ENCODE measurements at regions not wholly inside any gene's neighbourhood (a gene's known extent, or its start where the extent isn't known, plus 50 kb on each side); places are given as distances from the start of the nearest gene placed in this dataset.
"Not testable (repeated sequence)": the region's sequence is repeated elsewhere in the genome, so short reads cannot be mapped to it uniquely, and the experiment has no call there.

- TF ChIP-seq CTCF (IDR thresholded peaks at IDR 0.05; ENCODE audit: insufficient read depth, low read depth, low read length), result no peak
- POLR2A ChIA-PET, result no interaction called here
- Histone ChIP-seq H3K4me3 (ENCODE audit: low read depth, low read length) (no peak overlapping the region), H3K27me3 (ENCODE audit: control insufficient read depth, insufficient read depth, low read length) (no peaks in the 10 kb centered on the region), H3K36me3 (ENCODE audit: control insufficient read depth, insufficient read depth, low read length) (no peaks in the 10 kb centered on the region)
- no peak for DNase-seq (ENCODE audit: low read depth)
- CTCF ChIA-PET, result no interaction called here
Measured at GRCh38 chr12:24631676-24632426, 317.1 kb downstream of the BCAT1 start.

- no peak for DNase-seq (ENCODE audit: low read depth)
- no peaks in the 10 kb centered on the region for H3K36me3 ChIP-seq (ENCODE audit: control insufficient read depth, insufficient read depth, low read length)
- CTCF ChIA-PET, result no interaction called here
- no peak for TF ChIP-seq CTCF (IDR thresholded peaks at IDR 0.05; ENCODE audit: insufficient read depth, low read depth, low read length)
- no peak overlapping the region for H3K4me3 ChIP-seq (ENCODE audit: low read depth, low read length)
- POLR2A ChIA-PET, result no interaction called here
- H3K27me3 ChIP-seq (ENCODE audit: control insufficient read depth, insufficient read depth, low read length), result no peaks in the 10 kb centered on the region
Measured at GRCh38 chr12:24630856-24631255, 318.0 kb downstream of the BCAT1 start.

- H3K36me3 ChIP-seq (ENCODE audit: control insufficient read depth, insufficient read depth, low read length), result no peaks in the 10 kb centered on the region
- no peaks in the 10 kb centered on the region for H3K27me3 ChIP-seq (ENCODE audit: control insufficient read depth, insufficient read depth, low read length)
- DNase-seq (ENCODE audit: low read depth), result no peak
- CTCF ChIA-PET, result no interaction called here
- POLR2A ChIA-PET, result no interaction called here
- TF ChIP-seq CTCF (IDR thresholded peaks at IDR 0.05; ENCODE audit: insufficient read depth, low read depth, low read length), result no peak
- H3K4me3 ChIP-seq (ENCODE audit: low read depth, low read length), result no peak overlapping the region
Measured at GRCh38 chr12:24630446-24630845, 318.5 kb downstream of the BCAT1 start.

- Histone ChIP-seq H3K36me3 (ENCODE audit: control insufficient read depth, insufficient read depth, low read length) (no peaks in the 10 kb centered on the region), H3K27me3 (ENCODE audit: control insufficient read depth, insufficient read depth, low read length) (no peaks in the 10 kb centered on the region), H3K4me3 (ENCODE audit: low read depth, low read length) (no peak overlapping the region)
- no peak for TF ChIP-seq CTCF (IDR thresholded peaks at IDR 0.05; ENCODE audit: insufficient read depth, low read depth, low read length)
- CTCF ChIA-PET, result no interaction called here
- POLR2A ChIA-PET, result no interaction called here
- DNase-seq (ENCODE audit: low read depth), result no peak
Measured at GRCh38 chr12:24625103-24625502, 323.8 kb downstream of the BCAT1 start.

GRCh38 chr12:24619954-24620353 is 328.9 kb downstream of the BCAT1 start:
- CTCF ChIA-PET; H3K36me3 ChIP-seq (ENCODE audit: control insufficient read depth, insufficient read depth, low read length); POLR2A ChIA-PET; DNase-seq (ENCODE audit: low read depth); H3K4me3 ChIP-seq (ENCODE audit: low read depth, low read length); H3K27me3 ChIP-seq (ENCODE audit: control insufficient read depth, insufficient read depth, low read length): not testable (repeated sequence)

GRCh38 chr12:24617471-24617870 is 331.4 kb downstream of the BCAT1 start:
- DNase-seq (ENCODE audit: low read depth), result no peak
- Histone ChIP-seq H3K4me3 (ENCODE audit: low read depth, low read length) (no peak overlapping the region), H3K27me3 (ENCODE audit: control insufficient read depth, insufficient read depth, low read length) (no peaks in the 10 kb centered on the region), H3K36me3 (ENCODE audit: control insufficient read depth, insufficient read depth, low read length) (no peaks in the 10 kb centered on the region)
- ChIA-PET POLR2A (no interaction called here), CTCF (no interaction called here)
- no peak for TF ChIP-seq CTCF (IDR thresholded peaks at IDR 0.05; ENCODE audit: insufficient read depth, low read depth, low read length)
